GM12874 (cell line): ENCODE measurements at regions not wholly inside any gene's neighbourhood (a gene's known extent, or its start where the extent isn't known, plus 50 kb on each side); places are given as distances from the start of the nearest gene placed in this dataset.

Experiments
- TF ChIP-seq, protein P1 (sequence below): IDR thresholded peaks from 2 replicates; pipeline ENCODE4 v1.5.1; 2011; ENCODE audit warnings: low read depth, mild to moderate bottlenecking, control low read depth, low read length, moderate library complexity; ENCODE audit not compliant: insufficient read depth

DNA sequence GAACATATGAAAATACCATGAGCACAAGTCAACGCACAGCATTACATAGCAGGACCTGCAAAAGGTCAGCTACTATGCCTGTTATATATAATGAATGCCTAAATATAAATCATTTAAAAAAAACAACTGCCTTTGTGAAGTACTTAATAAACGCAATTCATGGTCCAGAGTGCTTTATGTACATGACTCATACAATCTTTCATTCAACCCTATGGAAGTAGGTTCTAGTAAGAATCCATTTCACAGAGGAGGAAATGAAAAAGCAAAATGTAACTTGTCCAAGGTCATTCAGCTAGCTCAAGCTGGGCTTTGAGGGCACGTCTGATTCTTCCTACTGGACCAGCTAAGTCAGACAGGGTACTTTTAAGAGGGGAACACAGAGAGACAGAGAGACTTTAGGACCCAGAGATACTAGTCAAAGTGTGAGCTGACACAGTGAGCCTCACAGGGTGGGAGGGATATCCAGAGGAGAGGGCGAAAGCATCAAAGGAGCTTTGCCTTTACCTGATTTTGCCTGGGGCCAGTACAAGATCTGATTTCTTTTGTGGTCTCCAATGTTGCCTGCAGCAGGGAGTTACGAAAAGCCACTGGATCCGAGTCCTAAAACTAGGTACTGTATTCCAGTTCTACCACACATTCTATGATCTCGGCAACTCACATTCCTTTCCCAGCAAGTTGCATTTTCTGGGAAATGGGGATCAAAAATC lies 83.4 kb upstream of the ZFHX3 start:
- TF ChIP-seq, protein P1, sequence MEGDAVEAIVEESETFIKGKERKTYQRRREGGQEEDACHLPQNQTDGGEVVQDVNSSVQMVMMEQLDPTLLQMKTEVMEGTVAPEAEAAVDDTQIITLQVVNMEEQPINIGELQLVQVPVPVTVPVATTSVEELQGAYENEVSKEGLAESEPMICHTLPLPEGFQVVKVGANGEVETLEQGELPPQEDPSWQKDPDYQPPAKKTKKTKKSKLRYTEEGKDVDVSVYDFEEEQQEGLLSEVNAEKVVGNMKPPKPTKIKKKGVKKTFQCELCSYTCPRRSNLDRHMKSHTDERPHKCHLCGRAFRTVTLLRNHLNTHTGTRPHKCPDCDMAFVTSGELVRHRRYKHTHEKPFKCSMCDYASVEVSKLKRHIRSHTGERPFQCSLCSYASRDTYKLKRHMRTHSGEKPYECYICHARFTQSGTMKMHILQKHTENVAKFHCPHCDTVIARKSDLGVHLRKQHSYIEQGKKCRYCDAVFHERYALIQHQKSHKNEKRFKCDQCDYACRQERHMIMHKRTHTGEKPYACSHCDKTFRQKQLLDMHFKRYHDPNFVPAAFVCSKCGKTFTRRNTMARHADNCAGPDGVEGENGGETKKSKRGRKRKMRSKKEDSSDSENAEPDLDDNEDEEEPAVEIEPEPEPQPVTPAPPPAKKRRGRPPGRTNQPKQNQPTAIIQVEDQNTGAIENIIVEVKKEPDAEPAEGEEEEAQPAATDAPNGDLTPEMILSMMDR = no peak

DNA sequence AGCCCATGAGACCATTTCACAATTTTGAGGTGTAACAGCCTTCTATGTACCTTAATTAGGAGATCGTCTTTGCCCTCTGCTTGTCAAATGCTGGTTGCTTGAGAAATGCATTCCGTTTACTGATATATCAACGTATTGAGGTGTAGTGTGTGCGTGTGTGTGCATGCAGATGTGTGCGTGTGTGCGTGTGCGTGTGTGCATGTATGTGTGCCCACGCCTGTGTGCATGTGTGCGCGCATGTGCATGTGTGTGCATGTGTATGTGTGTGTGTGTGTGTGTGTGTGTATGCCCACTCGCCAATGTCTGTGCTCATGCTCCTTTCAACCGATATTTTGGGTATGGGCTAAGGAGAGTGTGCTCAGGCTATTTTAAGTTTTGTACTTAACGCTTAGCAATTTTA lies 81.5 kb upstream of the ZFHX3 start:
- TF ChIP-seq, protein P1 = no peak

DNA sequence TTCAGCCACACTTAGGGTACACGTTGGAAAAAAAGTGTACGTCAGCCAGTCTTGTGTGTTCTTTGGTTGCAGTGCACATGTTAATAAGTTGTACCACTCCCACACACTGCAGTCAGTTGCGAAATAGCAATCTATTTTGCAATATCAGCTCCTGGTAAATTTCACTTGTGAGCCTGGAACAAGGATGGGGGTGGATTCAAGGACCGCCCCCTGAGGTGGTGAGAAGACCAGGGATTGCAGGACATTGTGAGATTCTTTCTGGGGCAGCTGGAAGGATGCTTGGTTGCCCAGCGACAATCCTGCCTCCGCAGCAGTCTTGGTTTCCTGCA lies 78.6 kb upstream of the ZFHX3 start:
- TF ChIP-seq, protein P1 = no peak

DNA sequence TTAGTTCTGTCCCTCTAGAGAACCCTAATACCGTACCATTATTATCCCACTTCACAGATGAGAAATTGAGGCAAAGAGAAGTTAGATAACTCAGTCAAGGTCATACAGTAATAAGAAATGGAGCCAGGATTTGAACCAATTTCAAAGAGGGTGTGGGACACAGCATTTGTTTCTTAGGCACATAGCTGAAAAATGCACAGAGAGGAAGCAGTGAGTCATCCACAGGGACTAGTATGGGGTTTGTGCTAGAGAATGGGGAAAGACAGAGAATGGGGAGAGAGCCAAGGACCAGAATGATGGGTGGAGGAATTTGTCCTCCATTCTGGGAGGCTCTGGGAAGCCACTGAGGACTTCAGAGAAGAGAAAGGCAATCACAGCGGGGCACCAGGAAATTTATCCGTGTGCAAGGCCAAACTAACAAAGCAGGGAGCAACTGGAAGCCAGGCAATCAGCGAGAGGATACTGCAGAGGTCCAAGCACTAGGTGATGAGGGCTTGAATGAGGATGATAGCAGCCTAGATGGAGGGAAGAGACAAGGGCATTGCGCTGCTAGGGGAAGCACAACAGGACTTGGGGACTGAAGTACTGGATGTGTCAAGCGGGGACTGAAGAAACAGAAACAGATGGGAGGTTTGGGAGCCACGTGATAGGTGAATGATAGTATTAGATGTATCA lies 78.1 kb upstream of the ZFHX3 start:
- TF ChIP-seq, protein P1 = no peak

DNA sequence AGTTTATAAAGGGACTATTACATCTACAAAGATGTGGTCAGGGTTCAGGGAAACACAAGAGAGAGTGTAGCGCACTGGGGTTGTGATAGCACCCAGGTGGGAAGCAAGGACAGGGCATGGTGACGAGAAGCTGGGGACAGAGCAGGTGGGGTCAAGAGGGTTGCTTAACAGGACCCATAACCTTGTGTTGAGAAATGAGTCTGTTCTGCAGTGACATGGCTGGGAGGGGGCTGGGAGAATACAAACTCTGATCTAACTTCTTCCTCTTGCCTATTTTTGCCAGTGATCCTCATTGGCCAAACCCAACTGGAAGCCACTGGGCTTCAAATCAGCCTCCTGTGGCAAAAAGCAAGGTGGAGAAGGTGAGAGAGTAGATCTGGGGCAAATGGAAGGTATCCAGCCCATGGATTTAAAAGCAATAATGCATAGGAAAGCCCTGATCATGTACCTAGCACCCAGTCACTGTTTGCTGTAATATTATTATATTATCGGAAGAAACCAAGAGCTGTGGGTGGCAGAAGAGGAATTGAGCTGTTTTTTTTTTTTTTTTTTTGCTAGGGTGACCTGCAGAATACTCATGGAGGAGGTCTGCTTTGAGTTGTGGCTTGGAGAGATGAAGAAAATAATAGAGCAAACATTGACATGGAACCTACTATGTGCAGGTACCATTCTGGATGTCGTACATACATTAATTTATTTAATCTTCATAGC lies 76.9 kb upstream of the ZFHX3 start:
- TF ChIP-seq, protein P1 = no peak

DNA sequence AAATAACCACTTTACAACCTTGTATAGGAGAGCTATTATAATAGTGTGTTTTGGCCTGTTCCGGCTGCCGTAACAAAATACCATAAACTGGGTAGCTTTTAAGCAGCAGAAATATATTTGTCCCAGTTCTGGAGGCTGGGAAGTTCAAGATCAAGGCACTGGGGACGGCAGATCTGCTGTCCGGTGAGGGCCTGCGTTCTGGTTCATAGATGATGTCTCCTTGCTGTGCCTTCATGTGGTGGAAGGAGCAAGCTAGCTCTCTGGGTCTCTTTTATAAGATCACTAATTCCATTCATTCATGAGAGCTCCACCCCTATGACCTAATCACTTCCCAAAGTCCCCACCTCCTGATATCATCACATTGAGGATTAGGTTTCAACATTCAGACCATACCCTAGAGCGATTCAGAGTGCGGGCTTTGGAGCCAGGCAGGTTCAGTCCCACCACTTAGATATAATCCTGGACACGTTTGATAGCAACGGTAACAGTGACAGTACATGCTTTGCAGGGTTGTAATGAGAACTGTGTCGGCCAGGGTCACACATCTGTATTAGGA lies 76.2 kb upstream of the ZFHX3 start:
- TF ChIP-seq, protein P1 = no peak
